A549 (cell line): ENCODE measurements at regions not wholly inside any gene's neighbourhood (a gene's known extent, or its start where the extent isn't known, plus 50 kb on each side); places are given as distances from the start of the nearest gene placed in this dataset.

Experiments used
- HEYL ChIP-seq: fragments of 250-450 bp; sonication (Bioruptor Pico); IDR thresholded peaks from 2 replicates; pipeline ENCODE4 v1.8.0; 2021; ENCODE audit warnings: mild to moderate bottlenecking, moderate library complexity
- MYC ChIP-seq: IDR thresholded peaks from 2 replicates; pipeline ENCODE4 v1.6.1; 2012; ENCODE audit warnings: mild to moderate bottlenecking, inconsistent platforms, low read length, improper control_type of control experiment, borderline replicate concordance

DNA sequence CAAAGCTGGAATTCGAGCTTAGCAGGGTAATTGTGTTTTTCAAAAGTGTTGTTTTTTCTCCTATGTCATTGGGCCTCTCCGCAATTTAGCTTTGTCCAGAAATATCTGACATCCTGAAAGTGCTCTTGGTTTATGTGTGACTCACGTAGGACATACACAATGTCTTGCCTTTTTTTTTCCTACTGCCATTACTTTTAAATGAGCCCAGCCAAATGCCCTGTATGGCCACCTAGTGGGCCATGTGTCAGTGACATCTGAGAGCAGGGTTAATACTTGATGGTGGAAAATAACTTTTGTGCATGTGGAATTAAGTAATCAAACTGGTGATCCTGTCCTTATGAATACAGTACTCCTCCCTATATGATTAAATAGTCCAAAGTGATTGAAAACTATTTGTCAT lies 1411.1 kb upstream of the TENM3 start:
- TF ChIP-seq HEYL (CRISPR knock-in tag) (no peak), MYC (no peak)
